AG20443 (cell line): ENCODE measurements at regions not wholly inside any gene's neighbourhood (a gene's known extent, or its start where the extent isn't known, plus 50 kb on each side); places are given as distances from the start of the nearest gene placed in this dataset.
"Not testable (repeated sequence)": the region's sequence is repeated elsewhere in the genome, so short reads cannot be mapped to it uniquely, and the experiment has no call there.

Source experiments
- DNase-seq: peaks from one replicate; pipeline ENCODE4 v3.0.0; 2012; ENCODE audit warnings: low spot score, mixed read lengths

DNA sequence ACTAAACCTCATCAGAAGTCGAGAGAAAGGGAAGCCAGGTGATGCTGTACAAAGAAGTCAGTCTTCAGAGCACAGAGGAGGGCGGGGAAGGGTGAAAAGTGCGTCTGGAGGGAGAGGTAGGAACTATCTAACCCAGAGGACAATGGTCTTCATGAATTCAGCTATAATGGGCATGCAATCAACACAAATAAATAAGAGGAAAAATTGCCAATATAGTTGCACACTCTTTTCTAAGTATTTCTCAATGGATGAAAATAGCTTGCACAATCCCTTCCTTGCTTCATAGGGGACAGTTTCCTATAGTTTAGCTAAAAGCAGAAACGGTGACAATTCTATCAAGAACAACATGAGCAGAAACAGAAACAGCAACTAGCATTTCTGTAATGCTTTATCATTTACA is 931.2 kb downstream of the AACS start:
- no peak for DNase-seq

DNA sequence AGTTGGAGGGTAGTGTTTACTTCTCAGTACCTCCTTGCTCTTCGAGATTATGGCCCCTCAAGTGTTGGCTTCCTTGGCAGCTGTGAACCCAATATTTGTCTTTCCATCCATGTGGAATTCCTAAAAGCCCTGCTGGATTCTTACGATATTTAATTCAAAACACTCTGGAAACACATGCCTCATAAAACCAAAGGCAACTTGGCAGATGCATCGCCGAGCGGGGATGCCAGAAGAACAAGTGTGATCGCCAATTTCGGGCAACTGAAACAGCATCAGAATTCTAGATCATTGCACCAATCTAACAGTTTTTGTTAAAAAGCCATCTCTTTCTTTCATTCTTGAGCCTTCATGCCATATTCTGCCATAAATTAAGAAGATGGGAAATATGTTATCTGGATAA is 934.4 kb downstream of the AACS start:
- DNase-seq: no peak

DNA sequence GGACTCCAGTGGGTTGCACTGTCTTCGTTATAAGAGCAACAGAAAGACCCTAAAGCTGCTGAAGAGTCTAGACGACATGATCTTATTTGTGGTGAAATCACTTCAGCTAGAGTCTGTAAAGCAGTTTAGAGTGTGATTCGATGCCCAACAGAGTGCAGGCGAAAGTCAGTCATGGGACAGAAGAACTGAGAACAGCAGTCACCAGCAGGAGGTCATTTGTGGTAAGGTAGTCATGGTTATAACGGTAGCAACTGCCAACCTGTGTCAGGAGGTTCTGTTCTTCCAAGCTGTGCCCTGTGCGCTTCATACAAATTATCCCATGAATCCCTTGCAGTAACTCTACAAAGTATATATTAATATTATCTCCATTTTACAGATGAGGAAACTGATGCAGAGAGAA is 954.1 kb downstream of the AACS start:
- DNase-seq: no peak

DNA sequence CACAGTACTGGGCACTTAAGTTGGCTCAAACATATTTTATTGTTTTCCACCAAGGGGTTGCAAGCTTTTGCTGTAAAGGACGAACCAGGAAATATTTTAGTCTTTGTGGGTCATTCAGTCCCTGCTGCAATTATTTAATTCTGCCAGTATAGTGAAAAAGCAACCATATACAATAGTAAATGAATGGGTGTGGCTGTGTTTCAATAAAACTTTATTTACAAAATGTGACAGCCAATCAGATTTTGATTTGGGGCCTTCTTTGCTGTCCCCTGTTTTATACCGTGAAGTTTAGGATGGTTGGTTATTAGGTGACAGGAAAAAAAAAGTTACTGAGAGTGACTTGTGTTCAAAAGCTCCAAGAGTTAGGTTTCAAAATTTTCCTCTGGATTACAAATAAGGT is 956.4 kb downstream of the AACS start:
- no peak for DNase-seq

- DNase-seq: no peak
Measured at GRCh38 chr12:126027825-126028224, 962.6 kb downstream of the AACS start.

DNA sequence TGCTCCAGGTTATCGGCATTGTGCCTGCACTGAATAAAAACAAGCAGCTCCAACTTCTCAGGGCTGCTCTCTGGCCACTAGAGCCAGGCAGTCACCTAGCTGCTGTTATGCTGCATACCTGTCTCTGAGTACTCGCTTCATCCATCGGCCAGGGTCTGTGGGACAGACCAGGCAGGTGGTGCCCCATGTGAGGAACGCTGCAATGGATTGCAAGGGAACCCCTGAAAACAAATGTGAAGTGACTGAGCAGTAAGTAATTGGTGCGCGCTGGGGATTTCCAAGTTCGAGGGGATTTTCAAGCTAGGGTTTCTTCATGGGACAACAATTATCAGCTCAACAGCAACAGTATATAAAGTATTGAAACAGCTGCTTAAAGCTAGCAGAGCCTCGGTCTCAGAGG is 965.3 kb downstream of the AACS start:
- no peak for DNase-seq

DNA sequence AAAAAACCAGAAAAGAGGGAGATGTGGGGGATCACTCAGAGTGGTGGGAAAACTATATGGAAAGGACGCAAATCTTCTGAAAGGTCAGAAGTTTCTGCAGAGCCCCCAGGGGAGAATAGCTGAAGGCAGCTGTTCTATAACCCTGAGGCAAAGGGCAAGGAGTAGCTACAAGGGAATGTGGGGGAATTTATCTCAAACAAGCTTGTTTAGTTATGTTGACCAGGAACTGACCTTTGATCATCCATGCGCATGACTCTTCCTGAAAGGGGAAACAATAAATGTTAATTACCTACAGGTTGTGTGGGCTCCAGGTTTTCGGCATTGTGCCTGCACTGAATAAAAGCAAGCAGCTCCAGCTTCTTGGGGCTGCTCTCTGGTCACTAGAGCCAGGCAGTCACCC is 968.5 kb downstream of the AACS start:
- DNase-seq: no peak

DNA sequence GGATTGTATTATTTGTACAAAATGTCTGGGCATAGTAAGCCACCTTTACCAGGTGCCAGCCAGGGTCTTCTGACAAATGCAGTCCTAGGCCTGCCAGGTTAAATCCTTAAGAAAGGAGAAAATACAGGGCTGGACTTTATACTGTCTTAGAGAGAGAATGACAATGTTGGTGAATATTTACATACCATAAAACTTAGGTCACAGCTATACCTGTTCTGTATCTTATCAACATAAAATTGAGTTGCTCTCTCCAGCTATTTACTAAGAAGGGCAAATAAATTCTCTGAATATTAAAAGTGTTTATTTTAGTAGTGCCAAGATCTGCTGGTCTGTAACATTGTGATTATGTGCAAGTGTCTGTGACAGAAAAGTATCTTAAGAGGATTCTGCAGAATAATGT is 971.1 kb downstream of the AACS start:
- DNase-seq: no peak

GRCh38 chr12:126038434-126038833 is 973.2 kb downstream of the AACS start:
- DNase-seq: no peak

DNA sequence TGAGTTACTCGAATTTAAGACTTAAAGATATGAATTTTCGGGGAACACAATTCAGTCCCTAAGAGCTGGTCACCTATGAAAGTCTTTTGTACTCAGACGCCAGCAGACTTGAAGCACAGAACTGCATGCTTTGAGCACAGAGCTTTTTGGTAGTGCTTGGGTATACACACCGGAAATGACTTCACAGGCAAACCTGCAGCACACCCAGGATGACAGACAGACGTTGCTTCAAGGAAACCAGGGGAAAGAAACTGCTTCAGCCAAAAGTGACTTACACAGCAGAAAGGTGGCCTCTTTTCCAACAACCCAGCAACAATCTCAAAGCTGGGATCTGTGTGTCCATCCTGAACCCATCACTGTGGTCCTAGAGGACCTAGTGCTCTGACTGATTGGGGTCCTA is 975.1 kb downstream of the AACS start:
- no peak for DNase-seq

DNA sequence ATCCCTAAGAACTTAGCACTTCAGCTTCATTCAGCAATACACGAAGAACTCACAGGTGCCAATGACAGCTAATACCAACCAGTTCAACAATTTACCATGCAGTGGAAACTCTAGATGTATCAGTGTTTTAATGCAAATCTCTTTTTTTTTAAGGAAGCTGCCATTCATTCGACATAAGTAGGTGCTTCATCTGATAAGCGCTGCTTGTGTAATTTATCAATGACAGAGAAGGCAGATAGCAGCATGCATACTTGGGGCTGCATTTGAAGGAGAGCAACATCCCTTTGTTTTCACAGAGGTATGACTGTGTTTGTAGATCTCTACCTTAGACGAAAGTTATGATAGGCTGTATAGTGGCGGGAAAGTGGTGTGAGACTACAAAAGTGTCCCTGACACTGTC is 977.1 kb downstream of the AACS start:
- DNase-seq: no peak

GRCh38 chr12:126049501-126049900 is 984.3 kb downstream of the AACS start:
- DNase-seq: not testable (repeated sequence)

DNA sequence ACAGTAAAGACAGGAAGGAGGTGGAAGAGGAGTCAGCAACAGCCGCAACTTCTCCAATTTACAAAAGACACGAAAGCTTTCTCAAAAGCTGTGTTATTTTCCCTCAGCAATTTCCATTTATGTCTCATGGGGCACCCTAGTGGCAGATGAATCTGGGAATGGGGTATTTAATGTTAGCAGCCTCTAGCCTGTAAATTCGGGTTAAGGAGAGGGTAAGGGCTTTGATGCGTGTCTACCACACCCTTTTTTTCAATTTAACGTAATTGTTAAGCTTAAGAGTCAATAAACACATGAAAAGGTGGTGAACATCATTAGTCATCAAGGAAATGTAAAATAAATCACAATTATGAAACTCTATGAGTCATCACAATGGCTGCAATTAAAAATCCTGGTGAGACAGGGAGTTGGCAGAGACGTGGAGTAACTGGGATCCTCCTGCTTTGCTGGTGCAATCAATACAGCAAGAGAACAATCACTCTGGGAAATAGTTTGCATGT is 986.4 kb downstream of the AACS start:
- no peak for DNase-seq

- no peak for DNase-seq
Measured at GRCh38 chr12:126055521-126055920, 990.3 kb downstream of the AACS start.

GRCh38 chr12:126061777-126062176 is 996.5 kb downstream of the AACS start:
- no peak for DNase-seq

- no peak for DNase-seq
Measured at GRCh38 chr12:126064028-126064427, 998.8 kb downstream of the AACS start.

DNA sequence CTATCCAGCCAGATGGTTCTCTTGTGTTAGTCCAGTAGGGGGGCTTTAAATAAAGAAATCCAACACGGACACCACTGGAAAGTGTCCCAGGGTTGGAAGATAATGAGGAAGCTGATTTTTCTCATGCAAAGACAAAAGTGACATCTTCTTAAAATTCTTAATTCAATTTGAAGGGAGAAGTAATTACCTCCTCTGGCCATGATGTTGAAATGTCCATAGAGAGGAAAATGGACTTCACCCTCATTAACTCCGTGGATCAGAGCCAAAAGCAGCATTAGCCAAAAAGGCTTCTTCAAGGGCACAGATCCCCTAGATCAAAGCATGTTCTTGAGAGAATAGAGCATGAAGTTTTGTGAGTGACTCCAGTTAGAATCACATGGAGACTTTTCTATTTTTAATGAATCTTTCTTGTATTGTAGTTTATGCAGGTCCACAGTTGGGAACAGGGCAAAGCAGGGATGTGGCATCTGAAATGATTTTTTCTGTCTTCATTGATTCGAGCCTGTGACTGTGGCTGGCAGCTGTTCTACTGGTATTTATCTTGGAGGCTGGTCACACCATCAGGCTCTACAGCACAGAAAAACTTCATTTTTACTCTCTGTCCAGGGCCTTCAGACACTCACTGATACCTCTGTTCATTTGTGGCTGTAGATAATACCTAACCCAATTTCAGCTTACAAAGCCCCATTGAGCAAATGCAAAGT is 1002.5 kb downstream of the AACS start:
- no peak for DNase-seq

- DNase-seq: peak; percentile 11
Measured at GRCh38 chr12:126069549-126070165, 1004.4 kb downstream of the AACS start.

- DNase-seq: no peak
Measured at GRCh38 chr12:126076515-126076914, 1011.3 kb downstream of the AACS start.

DNA sequence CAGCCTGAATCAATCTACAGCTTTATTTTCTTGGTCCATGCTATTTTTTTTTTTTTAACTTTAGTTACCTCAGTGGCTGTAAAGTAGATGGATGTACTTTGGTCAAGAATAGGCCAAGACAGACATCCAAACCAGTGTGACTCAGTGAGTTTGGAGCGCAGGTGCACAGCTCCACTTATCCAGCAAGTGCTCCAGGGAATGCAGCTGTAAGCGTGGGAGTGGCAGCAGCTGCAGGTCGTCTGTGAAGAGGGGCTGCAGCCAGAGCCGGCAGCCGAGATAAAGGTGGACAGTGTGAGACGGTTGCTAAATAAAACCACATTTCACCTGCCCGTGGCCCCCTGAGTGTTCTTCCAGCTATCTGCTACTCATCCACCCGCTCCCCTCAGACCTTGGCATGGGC is 1018.7 kb downstream of the AACS start:
- DNase-seq: no peak

DNA sequence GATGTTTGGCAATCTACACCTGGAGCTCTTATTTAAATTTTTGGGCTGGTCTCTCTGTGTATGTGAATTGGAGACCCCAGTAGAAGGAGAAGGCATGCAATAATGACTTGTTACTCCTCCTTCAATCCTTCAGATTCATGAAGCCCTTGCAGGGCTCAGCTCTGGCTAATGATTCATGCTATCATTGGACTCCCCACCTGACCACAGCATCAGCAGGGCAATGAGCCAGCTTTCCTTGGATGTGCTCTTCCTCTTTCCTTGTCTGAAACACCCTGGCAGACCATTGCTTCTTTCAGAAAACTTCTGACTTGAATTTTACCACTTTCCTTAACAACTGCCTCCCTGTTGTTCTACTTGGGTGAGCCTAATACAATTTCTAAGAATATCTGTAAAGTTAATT is 1019.2 kb downstream of the AACS start:
- DNase-seq: no peak

DNA sequence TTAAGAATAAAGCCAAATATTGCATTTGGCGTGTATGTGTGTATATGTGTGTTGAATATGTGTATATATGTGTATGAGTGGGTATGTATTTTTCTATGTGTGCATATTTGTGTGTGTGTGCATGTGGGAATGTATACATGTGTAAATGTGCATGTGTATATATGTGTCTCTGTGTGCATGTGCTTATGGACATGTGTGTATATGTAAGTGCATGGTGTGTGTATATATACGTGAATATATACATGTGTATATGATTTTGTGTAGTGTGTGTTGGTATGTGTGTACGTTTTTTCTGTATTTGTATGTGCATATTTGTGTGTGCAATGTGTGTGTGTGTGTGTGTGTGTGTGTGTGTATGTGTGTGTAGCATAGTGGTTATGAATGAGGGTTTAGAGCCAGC is 1021.0 kb downstream of the AACS start:
- no peak for DNase-seq

DNA sequence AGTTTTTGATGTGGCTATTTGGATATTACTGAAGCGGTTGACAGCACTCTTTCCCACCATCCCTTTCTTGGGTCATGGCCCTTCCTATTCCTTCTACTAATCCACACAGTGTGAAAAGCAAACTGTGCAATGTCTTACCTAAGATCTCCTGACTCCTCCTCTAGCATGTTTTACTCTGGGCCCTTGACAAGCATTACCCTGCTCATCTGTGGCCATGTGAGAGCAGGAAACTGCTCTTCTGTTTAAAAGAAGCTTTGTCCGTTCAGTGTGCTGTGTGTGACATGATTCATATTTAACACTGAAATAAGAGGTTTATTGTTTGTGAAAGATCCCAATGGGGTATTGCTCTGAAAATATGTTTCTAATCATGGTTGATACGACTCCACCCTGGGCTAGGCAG is 1022.5 kb downstream of the AACS start:
- no peak for DNase-seq

DNA sequence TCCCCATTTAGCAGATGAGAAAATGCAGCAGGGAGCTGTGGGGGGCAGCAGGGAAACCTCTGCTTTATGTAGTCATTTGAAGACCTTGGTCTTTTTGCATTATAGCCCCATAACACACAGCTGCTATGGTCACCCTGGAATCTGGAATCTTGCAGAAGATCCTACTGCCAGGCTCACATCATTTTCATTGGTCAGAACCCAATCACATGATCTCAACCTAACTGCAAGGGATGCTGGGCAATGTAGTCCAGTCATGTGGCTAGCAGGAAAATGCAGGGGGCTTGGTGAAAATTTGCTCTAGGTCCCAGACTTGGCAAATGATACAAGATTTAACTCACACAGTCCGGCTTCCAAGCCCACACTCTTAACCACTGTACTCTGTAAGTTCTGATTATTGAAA is 1028.7 kb downstream of the AACS start:
- no peak for DNase-seq
